ENCODE measurements at regions not wholly inside any gene's neighbourhood (a gene's known extent, or its start where the extent isn't known, plus 50 kb on each side); places are given as distances from the start of the nearest gene placed in this dataset.

DNA sequence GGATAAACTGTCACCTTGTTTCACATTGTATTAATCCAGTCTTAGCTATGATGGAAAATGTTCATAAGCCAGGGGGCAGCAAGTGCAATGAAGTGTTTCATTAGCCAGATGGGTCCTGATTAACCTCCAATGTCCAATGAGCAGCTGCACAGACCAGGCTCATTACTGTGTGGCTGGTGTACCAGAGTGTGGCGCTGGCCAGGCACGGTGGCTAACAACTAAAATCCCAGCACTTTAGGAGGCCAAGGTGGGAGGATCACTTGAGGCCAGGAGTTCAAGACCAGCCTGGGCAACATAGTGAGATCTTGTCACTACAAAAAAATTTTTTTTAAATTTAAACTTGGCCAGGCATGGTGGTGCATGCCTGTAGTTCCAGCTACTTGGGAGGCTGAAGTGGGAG lies 201.7 kb upstream of the FOXQ1 start:
- Mint-ChIP-seq H3K9me3 (peaks cover 23% of the 10 kb centered on the region), H3K4me3 (no peak overlapping the region), H3K27ac (no peak overlapping the region), H3K4me1 (peaks cover 8% of the 10 kb centered on the region), H3K36me3 (peaks cover 15% of the 10 kb centered on the region), H3K27me3 (ENCODE audit: low read depth) (peaks cover 58% of the 10 kb centered on the region)
- ChIA-PET POLR2A (no interaction called here), CTCF (no interaction called here)
- TF ChIP-seq CBFB (CRISPR knock-in tag; IDR thresholded peaks at IDR 0.05; ENCODE audit: low read depth), result no peak
- no peak for TF ChIP-seq MAX (CRISPR knock-in tag; IDR thresholded peaks at IDR 0.05)
- no peak for TF ChIP-seq MYBL2 (CRISPR knock-in tag; IDR thresholded peaks at IDR 0.05)
- TF ChIP-seq NR1H2 (CRISPR knock-in tag; IDR thresholded peaks at IDR 0.05), result no peak
- no peak for TF ChIP-seq IRF2 (CRISPR knock-in tag; IDR thresholded peaks at IDR 0.05; ENCODE audit: borderline replicate concordance, low read depth)
- no peak for TF ChIP-seq SP1 (CRISPR knock-in tag; conservative IDR thresholded peaks at IDR 0.05)
- no peak for TF ChIP-seq ZMAT4 (CRISPR knock-in tag; IDR thresholded peaks at IDR 0.05)
- TF ChIP-seq MXD4 (CRISPR knock-in tag; IDR thresholded peaks at IDR 0.05; ENCODE audit: borderline replicate concordance), result no peak
- TF ChIP-seq GTF2I (CRISPR knock-in tag; conservative IDR thresholded peaks at IDR 0.05), result no peak
- no peak for TF ChIP-seq TEAD1 (CRISPR knock-in tag; IDR thresholded peaks at IDR 0.05)
- TF ChIP-seq, protein P1, sequence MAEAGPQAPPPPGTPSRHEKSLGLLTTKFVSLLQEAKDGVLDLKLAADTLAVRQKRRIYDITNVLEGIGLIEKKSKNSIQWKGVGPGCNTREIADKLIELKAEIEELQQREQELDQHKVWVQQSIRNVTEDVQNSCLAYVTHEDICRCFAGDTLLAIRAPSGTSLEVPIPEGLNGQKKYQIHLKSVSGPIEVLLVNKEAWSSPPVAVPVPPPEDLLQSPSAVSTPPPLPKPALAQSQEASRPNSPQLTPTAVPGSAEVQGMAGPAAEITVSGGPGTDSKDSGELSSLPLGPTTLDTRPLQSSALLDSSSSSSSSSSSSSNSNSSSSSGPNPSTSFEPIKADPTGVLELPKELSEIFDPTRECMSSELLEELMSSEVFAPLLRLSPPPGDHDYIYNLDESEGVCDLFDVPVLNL (CRISPR knock-in tag; IDR thresholded peaks at IDR 0.05; ENCODE audit: borderline replicate concordance, low read depth), result no peak
- no peak for TF ChIP-seq HMGXB4 (CRISPR knock-in tag; IDR thresholded peaks at IDR 0.05)
- TF ChIP-seq ZNF121 (CRISPR knock-in tag; IDR thresholded peaks at IDR 0.05), result no peak
- TF ChIP-seq TEAD4 (CRISPR knock-in tag; IDR thresholded peaks at IDR 0.05), result no peak
- TF ChIP-seq ETV6 (CRISPR knock-in tag; IDR thresholded peaks at IDR 0.05), result no peak
- TF ChIP-seq, protein P2, sequence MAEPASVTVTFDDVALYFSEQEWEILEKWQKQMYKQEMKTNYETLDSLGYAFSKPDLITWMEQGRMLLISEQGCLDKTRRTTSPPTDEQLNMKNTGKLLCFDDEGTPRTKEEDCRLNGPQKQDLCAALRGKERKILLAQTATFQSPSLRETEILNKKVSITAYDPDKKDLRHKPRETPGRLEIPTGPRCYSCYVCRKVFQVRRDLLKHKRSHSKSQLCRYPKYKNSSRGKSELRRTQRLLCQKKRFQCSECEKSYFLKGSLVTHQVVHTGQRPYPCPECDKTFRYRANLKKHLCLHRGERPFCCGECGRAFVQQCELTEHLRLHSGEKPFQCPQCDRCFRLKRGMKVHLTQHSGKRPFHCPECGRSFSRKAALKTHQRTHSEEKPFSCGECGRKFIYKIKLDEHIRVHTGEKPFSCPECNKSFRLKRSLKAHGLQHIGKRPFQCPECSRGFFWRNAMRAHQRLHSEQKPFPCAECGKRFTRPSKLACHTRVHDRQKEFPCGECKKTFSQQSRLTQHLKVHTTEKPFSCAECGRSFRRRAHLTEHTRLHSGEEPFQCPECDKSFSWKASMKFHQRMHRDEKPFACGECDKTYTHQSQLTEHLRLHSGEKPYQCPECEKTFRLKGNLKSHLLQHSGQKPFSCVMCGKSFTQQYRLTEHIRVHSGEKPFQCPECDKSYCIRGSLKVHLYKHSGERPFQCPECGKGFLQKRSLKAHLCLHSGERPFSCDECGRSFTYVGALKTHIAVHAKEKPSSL (CRISPR knock-in tag; conservative IDR thresholded peaks at IDR 0.05), result no peak
- TF ChIP-seq, protein P3, sequence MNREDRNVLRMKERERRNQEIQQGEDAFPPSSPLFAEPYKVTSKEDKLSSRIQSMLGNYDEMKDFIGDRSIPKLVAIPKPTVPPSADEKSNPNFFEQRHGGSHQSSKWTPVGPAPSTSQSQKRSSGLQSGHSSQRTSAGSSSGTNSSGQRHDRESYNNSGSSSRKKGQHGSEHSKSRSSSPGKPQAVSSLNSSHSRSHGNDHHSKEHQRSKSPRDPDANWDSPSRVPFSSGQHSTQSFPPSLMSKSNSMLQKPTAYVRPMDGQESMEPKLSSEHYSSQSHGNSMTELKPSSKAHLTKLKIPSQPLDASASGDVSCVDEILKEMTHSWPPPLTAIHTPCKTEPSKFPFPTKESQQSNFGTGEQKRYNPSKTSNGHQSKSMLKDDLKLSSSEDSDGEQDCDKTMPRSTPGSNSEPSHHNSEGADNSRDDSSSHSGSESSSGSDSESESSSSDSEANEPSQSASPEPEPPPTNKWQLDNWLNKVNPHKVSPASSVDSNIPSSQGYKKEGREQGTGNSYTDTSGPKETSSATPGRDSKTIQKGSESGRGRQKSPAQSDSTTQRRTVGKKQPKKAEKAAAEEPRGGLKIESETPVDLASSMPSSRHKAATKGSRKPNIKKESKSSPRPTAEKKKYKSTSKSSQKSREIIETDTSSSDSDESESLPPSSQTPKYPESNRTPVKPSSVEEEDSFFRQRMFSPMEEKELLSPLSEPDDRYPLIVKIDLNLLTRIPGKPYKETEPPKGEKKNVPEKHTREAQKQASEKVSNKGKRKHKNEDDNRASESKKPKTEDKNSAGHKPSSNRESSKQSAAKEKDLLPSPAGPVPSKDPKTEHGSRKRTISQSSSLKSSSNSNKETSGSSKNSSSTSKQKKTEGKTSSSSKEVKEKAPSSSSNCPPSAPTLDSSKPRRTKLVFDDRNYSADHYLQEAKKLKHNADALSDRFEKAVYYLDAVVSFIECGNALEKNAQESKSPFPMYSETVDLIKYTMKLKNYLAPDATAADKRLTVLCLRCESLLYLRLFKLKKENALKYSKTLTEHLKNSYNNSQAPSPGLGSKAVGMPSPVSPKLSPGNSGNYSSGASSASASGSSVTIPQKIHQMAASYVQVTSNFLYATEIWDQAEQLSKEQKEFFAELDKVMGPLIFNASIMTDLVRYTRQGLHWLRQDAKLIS (CRISPR knock-in tag; IDR thresholded peaks at IDR 0.05; ENCODE audit: borderline replicate concordance), result no peak
- TF ChIP-seq ZNF138 (CRISPR knock-in tag; conservative IDR thresholded peaks at IDR 0.05), result no peak
- ATAC-seq (no peak), DNase-seq (ENCODE audit: low spot score) (no peak)
